ENCODE measurements at regions not wholly inside any gene's neighbourhood (a gene's known extent, or its start where the extent isn't known, plus 50 kb on each side); places are given as distances from the start of the nearest gene placed in this dataset.

- no peak for DNase-seq
Observed at GRCh38 chr2:156864753-156865152, 392.8 kb upstream of the GALNT5 start.

GRCh38 chr2:156867201-156867600, 390.3 kb upstream of the GALNT5 start:
- DNase-seq, result no peak

GRCh38 chr2:156874707-156875106, 382.8 kb upstream of the GALNT5 start:
- DNase-seq, result no peak

- DNase-seq, result no peak
Observed at GRCh38 chr2:156883804-156884203, 373.7 kb upstream of the GALNT5 start.

GRCh38 chr2:156884216-156884615, 373.3 kb upstream of the GALNT5 start:
- no peak for DNase-seq

- DNase-seq, result no peak
Observed at GRCh38 chr2:156890529-156891148, 366.9 kb upstream of the GALNT5 start.

GRCh38 chr2:156891609-156892008, 365.9 kb upstream of the GALNT5 start:
- DNase-seq, result no peak

- peak; percentile 23 for DNase-seq
Observed at GRCh38 chr2:156892467-156893281, 364.8 kb upstream of the GALNT5 start.

GRCh38 chr2:156896294-156896693, 361.2 kb upstream of the GALNT5 start:
- no peak for DNase-seq

GRCh38 chr2:156897548-156897947, 360.0 kb upstream of the GALNT5 start:
- no peak for DNase-seq

- no peak for DNase-seq
Observed at GRCh38 chr2:156901373-156902031, 356.0 kb upstream of the GALNT5 start.

GRCh38 chr2:156903335-156903734, 354.2 kb upstream of the GALNT5 start:
- no peak for DNase-seq

- DNase-seq, result no peak
Observed at GRCh38 chr2:156907806-156908205, 349.7 kb upstream of the GALNT5 start.

GRCh38 chr2:156908825-156909224, 348.7 kb upstream of the GALNT5 start:
- DNase-seq, result no peak

GRCh38 chr2:156909983-156910382, 347.5 kb upstream of the GALNT5 start:
- DNase-seq, result no peak

- no peak for DNase-seq
Observed at GRCh38 chr2:156915332-156915731, 342.2 kb upstream of the GALNT5 start.

- no peak for DNase-seq
Observed at GRCh38 chr2:156918410-156918809, 339.1 kb upstream of the GALNT5 start.

GRCh38 chr2:156930423-156930822, 327.1 kb upstream of the GALNT5 start:
- no peak for DNase-seq

GRCh38 chr2:156933645-156934225, 323.8 kb upstream of the GALNT5 start:
- DNase-seq, result no peak

- DNase-seq, result no peak
Observed at GRCh38 chr2:156935616-156936015, 321.9 kb upstream of the GALNT5 start.

- no peak for DNase-seq
Observed at GRCh38 chr2:156937430-156937829, 320.1 kb upstream of the GALNT5 start.

GRCh38 chr2:156944871-156945270, 312.6 kb upstream of the GALNT5 start:
- no peak for DNase-seq

- DNase-seq, result no peak
Observed at GRCh38 chr2:156947261-156947660, 310.2 kb upstream of the GALNT5 start.

- no peak for DNase-seq
Observed at GRCh38 chr2:156955701-156956100, 301.8 kb upstream of the GALNT5 start.
